Karpas-422 (cell line): ENCODE measurements at regions not wholly inside any gene's neighbourhood (a gene's known extent, or its start where the extent isn't known, plus 50 kb on each side); places are given as distances from the start of the nearest gene placed in this dataset.
"Not testable (repeated sequence)": the region's sequence is repeated elsewhere in the genome, so short reads cannot be mapped to it uniquely, and the experiment has no call there.

ENCODE experiments used
- DNase-seq: peaks from one replicate; pipeline ENCODE4 v3.0.0-alpha.2; 2015
- H2AFZ ChIP-seq: fragments of 200-600 bp; sonication (generic); 2 replicates; pipeline ENCODE4 v1.6.1; 2014; ENCODE audit warnings: antibody characterized with exemption, low read length, mixed read lengths
- H3K27ac ChIP-seq: fragments of 200-600 bp; sonication (generic); 2 replicates; pipeline ENCODE4 v1.5.1; 2014; ENCODE audit warnings: mild to moderate bottlenecking, low read length, moderate library complexity
- H3K27me3 ChIP-seq: fragments of 200-600 bp; sonication (generic); 2 replicates; pipeline ENCODE4 v1.6.1; 2014; ENCODE audit warnings: low read length, mixed read lengths
- H3K36me3 ChIP-seq: fragments of 200-600 bp; sonication (generic); 2 replicates; pipeline ENCODE4 v1.6.1; 2014; ENCODE audit warnings: low read length, mixed read lengths; ENCODE audit not compliant: insufficient read depth
- H3K4me1 ChIP-seq: fragments of 200-600 bp; sonication (generic); 2 replicates; pipeline ENCODE4 v1.6.1; 2014; ENCODE audit warnings: mild to moderate bottlenecking, low read length, mixed read lengths
- H3K4me2 ChIP-seq: fragments of 200-600 bp; sonication (generic); 2 replicates; pipeline ENCODE4 v1.6.1; 2014; ENCODE audit warnings: low read length, low read depth, mild to moderate bottlenecking; ENCODE audit not compliant: poor library complexity, severe bottlenecking
- H3K4me3 ChIP-seq: fragments of 200-600 bp; sonication (generic); 2 replicates; pipeline ENCODE4 v1.5.1; 2014; ENCODE audit warnings: mild to moderate bottlenecking, antibody characterized with exemption, low read length, mixed read lengths
- H3K79me2 ChIP-seq: fragments of 200-600 bp; sonication (generic); 2 replicates; pipeline ENCODE4 v1.6.1; 2014; ENCODE audit warnings: mild to moderate bottlenecking, low read length, mixed read lengths
- H3K9ac ChIP-seq: fragments of 200-600 bp; sonication (generic); 2 replicates; pipeline ENCODE4 v1.6.0; 2014; ENCODE audit warnings: low read length
- H3K9me2 ChIP-seq: fragments of 200-600 bp; sonication (generic), shearing (Covaris generic); replicated peaks from 2 replicates; pipeline ENCODE4 v1.6.0; 2014; ENCODE audit warnings: mild to moderate bottlenecking, low read length, moderate library complexity; ENCODE audit not compliant: insufficient read depth
- H3K9me3 ChIP-seq: fragments of 300-700, 200-600 bp; sonication (generic); 2 replicates; pipeline ENCODE4 v1.6.1; 2014; ENCODE audit warnings: low read length, mixed read lengths
- H4K20me1 ChIP-seq: fragments of 200-600 bp; sonication (generic); 2 replicates; pipeline ENCODE4 v1.6.1; 2014; ENCODE audit warnings: mild to moderate bottlenecking, antibody characterized with exemption, low read length, low read depth; ENCODE audit not compliant: insufficient read depth

DNA sequence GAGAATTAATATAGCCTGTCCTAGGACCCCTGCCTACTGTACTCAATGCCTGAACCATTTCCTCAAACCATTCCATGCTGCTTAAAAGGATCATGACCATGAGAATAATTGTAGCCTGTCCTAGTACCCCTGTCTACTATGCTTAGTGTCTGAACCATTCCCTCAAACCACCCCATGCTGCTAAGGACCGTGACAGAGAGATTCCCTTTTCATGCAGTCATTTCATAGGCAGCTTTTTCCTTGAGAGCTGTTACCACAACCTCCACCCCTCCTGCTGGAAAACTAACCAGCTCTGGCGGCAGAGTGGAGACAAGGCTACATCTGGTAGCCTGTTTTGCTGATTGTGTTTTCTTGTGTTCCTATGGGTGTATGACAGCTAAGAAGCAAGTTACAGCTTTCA lies 174.9 kb upstream of the SMARCAD1 start:
- no peaks in the 10 kb centered on the region for H4K20me1 ChIP-seq
- H3K4me2 ChIP-seq, result no peak overlapping the region
- H3K27ac ChIP-seq, result no peak overlapping the region
- H3K27me3 ChIP-seq, result no peaks in the 10 kb centered on the region
- H3K4me1 ChIP-seq, result no peaks in the 10 kb centered on the region
- no peak overlapping the region for H2AFZ ChIP-seq
- no peak overlapping the region for H3K4me3 ChIP-seq
- no peaks in the 10 kb centered on the region for H3K9me2 ChIP-seq
- DNase-seq, result no peak
- H3K79me2 ChIP-seq, result no peaks in the 10 kb centered on the region
- no peak overlapping the region for H3K9ac ChIP-seq
- no peaks in the 10 kb centered on the region for H3K36me3 ChIP-seq
- no peaks in the 10 kb centered on the region for H3K9me3 ChIP-seq

DNA sequence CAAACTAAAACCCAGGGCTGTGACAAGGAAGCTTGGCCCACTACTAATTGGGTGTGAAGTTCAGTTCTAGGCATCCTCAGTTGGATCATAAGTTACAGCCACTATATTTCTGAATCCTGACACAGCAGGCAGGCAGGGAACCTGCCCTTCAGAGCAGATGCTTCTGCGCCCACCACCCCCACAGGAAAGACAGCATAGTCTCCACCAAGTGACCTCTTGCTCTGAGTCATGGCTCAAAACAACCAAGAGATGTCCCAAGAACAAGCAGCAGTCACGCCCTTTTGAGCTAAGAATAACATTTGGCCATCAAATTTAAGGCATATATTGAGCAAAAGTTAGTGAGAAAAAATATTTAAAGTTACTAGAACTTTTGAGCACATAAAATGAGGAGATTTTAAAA lies 170.7 kb upstream of the SMARCAD1 start:
- no peak overlapping the region for H3K4me2 ChIP-seq
- no peak overlapping the region for H2AFZ ChIP-seq
- no peak overlapping the region for H3K4me3 ChIP-seq
- no peaks in the 10 kb centered on the region for H3K79me2 ChIP-seq
- no peaks in the 10 kb centered on the region for H3K36me3 ChIP-seq
- H3K27me3 ChIP-seq, result no peaks in the 10 kb centered on the region
- H4K20me1 ChIP-seq, result no peaks in the 10 kb centered on the region
- no peak for DNase-seq
- H3K9me3 ChIP-seq, result no peaks in the 10 kb centered on the region
- no peak overlapping the region for H3K9ac ChIP-seq
- H3K9me2 ChIP-seq, result no peaks in the 10 kb centered on the region
- H3K4me1 ChIP-seq, result no peaks in the 10 kb centered on the region
- H3K27ac ChIP-seq, result no peak overlapping the region

DNA sequence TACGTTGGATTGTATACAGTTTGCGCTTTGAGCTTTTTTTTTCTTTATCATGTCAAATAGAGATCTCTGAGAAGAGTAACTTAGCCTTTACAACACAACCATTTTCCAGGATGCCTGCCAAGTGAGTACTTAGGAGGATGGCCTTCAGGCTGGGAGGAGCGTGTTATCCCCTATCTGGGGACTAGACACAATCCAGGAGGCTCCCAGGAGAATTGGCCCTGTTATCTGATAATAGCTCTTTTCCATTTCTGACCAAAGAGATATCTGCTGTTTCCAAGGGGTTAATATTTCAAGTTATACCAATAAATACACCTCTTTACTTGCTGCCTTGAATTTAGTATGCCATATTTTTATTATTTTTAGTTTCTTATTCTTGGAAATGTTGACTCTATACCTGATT lies 169.5 kb upstream of the SMARCAD1 start:
- Histone ChIP-seq H3K9ac (no peak overlapping the region), H3K79me2 (no peaks in the 10 kb centered on the region)

DNA sequence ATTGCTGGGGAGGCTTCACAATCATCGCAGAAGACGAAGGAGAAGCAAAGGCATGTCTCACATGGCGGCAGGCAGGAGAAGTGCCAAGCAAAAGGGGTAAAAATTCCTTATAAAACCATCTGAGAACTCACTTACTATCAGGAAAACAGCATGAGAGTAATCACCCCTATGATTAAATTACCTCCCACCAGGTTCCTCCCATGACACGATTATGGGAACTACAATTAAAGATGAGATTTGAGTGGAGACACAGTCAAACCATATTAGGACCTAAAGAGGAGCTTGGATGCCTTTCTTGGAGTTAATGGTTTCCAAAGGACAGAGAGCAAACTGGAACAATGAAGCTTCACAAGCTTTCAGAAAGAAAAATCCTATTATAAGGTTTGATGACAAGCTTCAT lies 168.4 kb upstream of the SMARCAD1 start:
- no peaks in the 10 kb centered on the region for H3K9me2 ChIP-seq
- DNase-seq, result no peak
- H3K4me2 ChIP-seq, result no peak overlapping the region
- no peak overlapping the region for H3K27ac ChIP-seq
- H3K27me3 ChIP-seq, result no peaks in the 10 kb centered on the region
- no peaks in the 10 kb centered on the region for H4K20me1 ChIP-seq
- H3K79me2 ChIP-seq, result no peaks in the 10 kb centered on the region
- H3K9ac ChIP-seq, result no peak overlapping the region
- no peaks in the 10 kb centered on the region for H3K36me3 ChIP-seq
- H2AFZ ChIP-seq, result no peak overlapping the region
- no peaks in the 10 kb centered on the region for H3K4me1 ChIP-seq
- no peak overlapping the region for H3K4me3 ChIP-seq
- H3K9me3 ChIP-seq, result no peaks in the 10 kb centered on the region

More for the DNA sequence above, 169.5 kb upstream of the SMARCAD1 start:
- no peaks in the 10 kb centered on the region for H3K9me2 ChIP-seq
- no peak overlapping the region for H2AFZ ChIP-seq
- H4K20me1 ChIP-seq, result no peaks in the 10 kb centered on the region
- H3K36me3 ChIP-seq, result no peaks in the 10 kb centered on the region
- H3K4me3 ChIP-seq, result no peak overlapping the region
- DNase-seq, result no peak
- H3K27ac ChIP-seq, result no peak overlapping the region
- no peaks in the 10 kb centered on the region for H3K27me3 ChIP-seq
- no peak overlapping the region for H3K4me2 ChIP-seq
- H3K9me3 ChIP-seq, result no peaks in the 10 kb centered on the region
- H3K4me1 ChIP-seq, result no peaks in the 10 kb centered on the region

DNA sequence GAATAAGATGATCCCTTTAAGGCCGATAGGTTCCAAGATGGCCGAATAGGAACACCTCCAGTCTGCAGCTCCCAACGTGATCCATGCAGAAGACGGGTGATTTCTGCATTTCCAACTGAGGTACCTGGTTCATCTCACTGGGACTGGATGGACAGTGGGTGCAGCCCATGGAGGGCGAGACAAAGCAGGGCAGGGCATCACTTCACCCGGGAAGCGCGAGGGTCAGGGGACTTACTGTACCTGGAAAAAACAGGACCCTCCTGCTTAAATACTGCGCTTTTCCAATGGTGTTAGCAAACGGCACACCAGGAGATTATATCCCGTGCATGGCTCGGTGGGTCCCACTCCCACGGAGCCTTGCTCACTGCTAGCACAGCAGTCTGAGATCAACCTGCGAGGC lies 163.2 kb upstream of the SMARCAD1 start:
- not testable (repeated sequence) for H3K79me2 ChIP-seq, H3K27me3 ChIP-seq, H3K4me3 ChIP-seq, DNase-seq, H4K20me1 ChIP-seq, H3K4me2 ChIP-seq, H3K27ac ChIP-seq, H3K9me2 ChIP-seq, H3K4me1 ChIP-seq, H2AFZ ChIP-seq, H3K9ac ChIP-seq, H3K9me3 ChIP-seq, H3K36me3 ChIP-seq

DNA sequence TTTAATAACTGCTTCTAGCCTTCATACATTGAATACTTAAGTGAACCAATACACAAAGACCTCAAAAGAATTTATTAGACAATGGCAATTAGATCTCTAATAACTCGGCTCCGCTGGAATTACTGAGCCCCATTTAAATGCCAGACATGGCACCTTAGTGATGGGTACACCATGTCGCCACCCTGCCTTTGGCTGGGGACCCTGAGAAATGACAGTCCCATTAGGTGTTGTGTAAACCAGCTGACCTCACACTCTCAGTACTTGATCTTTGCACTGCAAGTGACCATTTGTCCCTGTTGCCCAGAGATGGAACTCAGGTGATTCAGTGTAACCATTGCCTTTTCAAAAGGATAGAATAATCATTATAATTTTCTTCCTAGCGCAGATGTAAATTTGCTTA lies 144.6 kb upstream of the SMARCAD1 start:
- no peak overlapping the region for H3K4me2 ChIP-seq
- H3K36me3 ChIP-seq, result no peaks in the 10 kb centered on the region
- DNase-seq, result no peak
- no peaks in the 10 kb centered on the region for H3K9me3 ChIP-seq
- H3K4me3 ChIP-seq, result no peak overlapping the region
- H3K79me2 ChIP-seq, result no peaks in the 10 kb centered on the region
- H3K27me3 ChIP-seq, result no peaks in the 10 kb centered on the region
- H3K4me1 ChIP-seq, result no peaks in the 10 kb centered on the region
- H2AFZ ChIP-seq, result no peak overlapping the region
- H3K9me2 ChIP-seq, result no peaks in the 10 kb centered on the region
- no peak overlapping the region for H3K27ac ChIP-seq
- H4K20me1 ChIP-seq, result no peaks in the 10 kb centered on the region
- H3K9ac ChIP-seq, result no peak overlapping the region

DNA sequence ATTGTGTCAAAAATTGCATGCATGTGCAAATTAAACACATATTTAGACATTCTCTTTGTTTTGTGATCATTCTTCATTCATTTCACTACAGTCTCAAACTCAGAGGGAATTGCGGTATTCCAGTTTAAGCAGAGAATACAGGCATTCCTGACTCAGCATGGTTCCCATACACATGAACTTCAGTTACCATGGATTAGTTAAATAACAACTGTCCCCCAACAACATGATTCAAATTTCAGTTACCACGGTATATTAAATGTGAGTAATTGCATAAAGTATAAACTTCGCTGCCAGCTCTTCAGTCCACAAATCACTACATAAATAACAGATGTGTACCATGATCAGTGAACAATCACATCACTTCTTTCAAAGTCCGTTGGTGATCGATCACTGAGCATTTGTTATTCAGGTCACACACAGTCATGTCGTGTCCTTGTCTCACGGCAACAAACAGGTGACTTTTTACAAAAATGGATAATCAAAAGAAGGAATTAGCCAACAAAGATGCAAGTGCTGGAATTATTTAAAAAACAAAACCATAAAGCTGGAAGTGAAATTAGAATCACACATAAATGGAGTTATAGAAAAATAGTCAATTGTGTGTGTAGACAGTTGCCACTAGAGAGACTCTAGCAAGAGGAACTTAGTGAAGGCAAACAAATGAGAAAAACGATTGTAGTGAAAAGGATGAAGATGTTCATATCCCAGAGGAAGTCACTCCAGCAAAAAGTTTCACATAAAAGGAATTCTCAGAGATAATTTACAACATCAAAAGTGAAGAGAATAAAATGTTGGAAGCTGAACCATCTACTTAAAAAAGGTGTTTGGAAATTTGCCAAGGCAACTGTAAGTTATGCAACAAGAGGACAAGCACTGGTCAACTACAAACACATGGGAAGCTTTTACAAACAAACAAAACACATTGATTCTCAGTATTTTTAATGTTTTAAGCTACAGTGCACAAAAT lies 138.6 kb upstream of the SMARCAD1 start:
- no peak overlapping the region for H3K9ac ChIP-seq
- no peaks in the 10 kb centered on the region for H3K9me2 ChIP-seq
- no peak overlapping the region for H3K27ac ChIP-seq
- no peaks in the 10 kb centered on the region for H3K27me3 ChIP-seq
- H3K4me2 ChIP-seq, result no peak overlapping the region
- no peak overlapping the region for H2AFZ ChIP-seq
- DNase-seq, result no peak
- no peaks in the 10 kb centered on the region for H3K4me1 ChIP-seq
- no peaks in the 10 kb centered on the region for H3K79me2 ChIP-seq
- no peaks in the 10 kb centered on the region for H3K9me3 ChIP-seq
- H3K4me3 ChIP-seq, result no peak overlapping the region
- no peaks in the 10 kb centered on the region for H4K20me1 ChIP-seq
- no peaks in the 10 kb centered on the region for H3K36me3 ChIP-seq

DNA sequence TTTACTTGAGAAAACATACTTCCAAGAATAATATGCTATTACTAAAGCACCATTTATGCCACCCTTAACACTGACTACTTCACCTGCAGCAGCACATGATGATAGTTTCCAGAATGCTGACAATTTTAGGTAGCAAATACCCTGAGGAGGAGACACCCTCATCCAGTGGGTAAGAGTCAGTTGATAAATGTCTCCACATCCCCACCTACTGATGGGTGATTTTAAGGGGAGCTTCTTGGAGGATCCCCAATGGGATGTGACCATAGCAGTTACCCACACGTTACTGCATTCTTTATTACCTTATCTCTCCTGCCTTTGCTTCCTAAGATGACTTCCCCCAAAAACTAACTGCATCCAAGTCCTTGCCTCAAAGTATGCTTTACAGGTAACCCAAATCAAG lies 131.2 kb upstream of the SMARCAD1 start:
- Histone ChIP-seq H3K9me3 (no peaks in the 10 kb centered on the region), H3K4me3 (no peak overlapping the region), H3K27me3 (no peaks in the 10 kb centered on the region), H3K9me2 (no peaks in the 10 kb centered on the region), H4K20me1 (no peaks in the 10 kb centered on the region), H3K9ac (no peak overlapping the region), H2AFZ (no peak overlapping the region), H3K79me2 (no peaks in the 10 kb centered on the region), H3K4me1 (no peaks in the 10 kb centered on the region), H3K27ac (no peak overlapping the region), H3K4me2 (no peak overlapping the region), H3K36me3 (no peaks in the 10 kb centered on the region)
- no peak for DNase-seq
